ENCODE measurements at regions not wholly inside any gene's neighbourhood (a gene's known extent, or its start where the extent isn't known, plus 50 kb on each side); places are given as distances from the start of the nearest gene placed in this dataset.
"Not testable (repeated sequence)": the region's sequence is repeated elsewhere in the genome, so short reads cannot be mapped to it uniquely, and the experiment has no call there.

- Histone ChIP-seq H3K27ac (peak overlapping the region in 2 of 4 donors; percentile 9 to 32), H3K4me3 (no peak overlapping the region), H3K36me3 (no peaks in the 10 kb centered on the region), H3K9me3 (no peaks in the 10 kb centered on the region), H3K4me1 (peaks cover 0 to 8% (median 3%) of the 10 kb centered on the region in 4 donors), H3K27me3 (no peaks in the 10 kb centered on the region)
- no peak for DNase-seq
- TF ChIP-seq CTCF (IDR thresholded peaks at IDR 0.05) (no peak), POLR2A (IDR thresholded peaks at IDR 0.05) (no peak)
Observed at GRCh38 chr5:91307048-91307447, 76.1 kb downstream of the ARRDC3 start.

GRCh38 chr5:91306497-91306896, 76.6 kb downstream of the ARRDC3 start:
- Histone ChIP-seq H3K4me1 (peaks cover 0 to 4% (median 1%) of the 10 kb centered on the region in 4 donors), H3K27me3 (no peaks in the 10 kb centered on the region), H3K36me3 (no peaks in the 10 kb centered on the region), H3K27ac (peak overlapping the region in 1 of 4 donors; percentile 32), H3K4me3 (no peak overlapping the region), H3K9me3 (no peaks in the 10 kb centered on the region)
- DNase-seq: no peak
- no peak for TF ChIP-seq POLR2A (IDR thresholded peaks at IDR 0.05)

- Histone ChIP-seq H3K9me3 (no peaks in the 10 kb centered on the region), H3K4me1 (no peaks in the 10 kb centered on the region), H3K36me3 (no peaks in the 10 kb centered on the region), H3K27me3 (no peaks in the 10 kb centered on the region), H3K4me3 (no peak overlapping the region), H3K27ac (no peak overlapping the region)
- TF ChIP-seq CTCF (IDR thresholded peaks at IDR 0.05) (no peak), POLR2A (IDR thresholded peaks at IDR 0.05) (no peak)
- DNase-seq: no peak
Observed at GRCh38 chr5:91305640-91306039, 77.5 kb downstream of the ARRDC3 start.

DNA sequence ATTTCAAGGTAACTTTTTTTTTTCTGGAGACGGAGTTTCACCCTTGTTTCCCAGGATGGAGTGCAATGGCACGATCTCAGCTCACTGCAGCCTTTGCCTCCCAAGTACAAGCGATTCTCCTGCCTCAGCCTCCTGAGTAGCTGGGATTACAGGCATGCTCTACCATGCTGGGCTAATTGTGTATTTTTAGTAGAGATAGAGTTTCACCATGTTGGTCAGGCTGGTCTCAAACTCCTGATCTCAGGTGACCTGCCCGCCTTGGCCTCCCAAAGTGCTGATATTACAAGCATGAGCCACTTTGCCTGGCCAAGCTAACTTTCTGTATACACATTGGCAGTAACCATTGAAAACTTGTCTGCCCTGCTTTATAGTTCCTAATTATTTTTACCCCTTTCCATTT, 79.1 kb downstream of the ARRDC3 start:
- H3K27ac ChIP-seq, H3K27me3 ChIP-seq, H3K4me3 ChIP-seq, H3K4me1 ChIP-seq, H3K9me3 ChIP-seq, DNase-seq, H3K36me3 ChIP-seq: not testable (repeated sequence)

DNA sequence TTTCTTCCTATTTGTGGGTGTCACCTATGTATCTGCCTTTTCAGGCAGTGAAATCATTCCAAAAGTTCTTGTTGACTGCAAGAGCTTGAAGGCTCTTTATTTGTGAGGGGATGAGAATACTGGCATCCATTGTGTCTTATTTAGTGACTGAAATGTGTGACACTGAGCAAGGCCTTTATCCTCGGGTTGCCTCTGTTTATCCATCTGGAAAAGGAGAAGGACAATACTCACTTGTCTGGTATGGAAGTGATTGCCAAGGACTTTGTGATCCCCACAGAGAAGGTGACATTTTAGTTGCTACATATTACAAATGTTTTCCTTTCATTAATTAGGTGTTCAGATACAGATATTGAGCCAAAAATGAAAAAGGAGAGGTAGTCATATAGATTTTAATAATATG, 80.2 kb downstream of the ARRDC3 start:
- no peaks in the 10 kb centered on the region for H3K9me3 ChIP-seq
- H3K27me3 ChIP-seq: no peaks in the 10 kb centered on the region
- no peak for DNase-seq
- no peaks in the 10 kb centered on the region for H3K4me1 ChIP-seq
- H3K27ac ChIP-seq: no peak overlapping the region
- no peak for TF ChIP-seq POLR2A (IDR thresholded peaks at IDR 0.05)
- no peak for TF ChIP-seq CTCF (IDR thresholded peaks at IDR 0.05)
- H3K4me3 ChIP-seq: no peak overlapping the region
- H3K36me3 ChIP-seq: no peaks in the 10 kb centered on the region

DNA sequence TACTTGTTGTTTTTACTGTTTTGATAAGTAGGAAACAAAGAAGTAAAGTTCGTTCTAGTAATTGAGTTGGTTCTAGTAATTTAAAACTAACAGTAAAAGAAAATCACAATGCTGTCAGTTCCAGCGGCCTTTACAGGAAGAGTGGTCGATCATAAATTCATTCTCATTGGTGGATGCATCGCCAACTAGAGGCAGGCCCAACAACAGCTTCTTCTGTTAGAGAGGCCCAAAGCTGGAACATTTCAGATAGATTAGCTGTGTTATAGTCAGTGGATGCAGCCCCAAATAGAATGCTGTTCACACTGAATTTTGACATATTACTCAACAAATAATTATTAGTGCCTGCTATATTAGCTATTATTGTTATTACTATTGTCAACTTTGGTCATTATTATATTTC, 80.8 kb downstream of the ARRDC3 start:
- no peaks in the 10 kb centered on the region for H3K27me3 ChIP-seq
- H3K9me3 ChIP-seq: no peaks in the 10 kb centered on the region
- no peak overlapping the region for H3K27ac ChIP-seq
- no peaks in the 10 kb centered on the region for H3K36me3 ChIP-seq
- no peak overlapping the region for H3K4me3 ChIP-seq
- no peak for DNase-seq
- H3K4me1 ChIP-seq: no peaks in the 10 kb centered on the region
- no peak for TF ChIP-seq CTCF (IDR thresholded peaks at IDR 0.05)
- no peak for TF ChIP-seq POLR2A (IDR thresholded peaks at IDR 0.05)

- peak overlapping the region in 1 of 4 donors; percentile 13 for H3K27ac ChIP-seq
Observed at GRCh38 chr5:91301106-91301846, 81.8 kb downstream of the ARRDC3 start.

More at GRCh38 chr5:91301106-91301846, 81.8 kb downstream of the ARRDC3 start:
- no peak for DNase-seq
- H3K9me3 ChIP-seq: no peaks in the 10 kb centered on the region
- no peak overlapping the region for H3K4me3 ChIP-seq
- H3K4me1 ChIP-seq: no peaks in the 10 kb centered on the region
- no peaks in the 10 kb centered on the region for H3K27me3 ChIP-seq
- H3K36me3 ChIP-seq: no peaks in the 10 kb centered on the region
- TF ChIP-seq POLR2A (IDR thresholded peaks at IDR 0.05): no peak
- no peak for TF ChIP-seq CTCF (IDR thresholded peaks at IDR 0.05)
